IMR-90 (cell line): ENCODE measurements at regions not wholly inside any gene's neighbourhood (a gene's known extent, or its start where the extent isn't known, plus 50 kb on each side); places are given as distances from the start of the nearest gene placed in this dataset.

Experiments
- BHLHE40 ChIP-seq: fragments of 150-350 bp; IDR thresholded peaks from 2 replicates; pipeline ENCODE4 v1.6.1; 2016; ENCODE audit warnings: mild to moderate bottlenecking, low read depth, low read length
- CEBPB ChIP-seq: IDR thresholded peaks from 2 replicates; pipeline ENCODE4 v1.6.1; 2012; ENCODE audit warnings: low read depth, low read length, improper control_type of control experiment
- CHD1 ChIP-seq: IDR thresholded peaks from 2 replicates; pipeline ENCODE4 v1.6.1; 2012; ENCODE audit warnings: low read depth, low read length, improper control_type of control experiment
- CTCF ChIP-seq: conservative IDR thresholded peaks from 2 replicates; pipeline ENCODE4 v1.5.1; 2012; ENCODE audit warnings: mild to moderate bottlenecking, low read depth, low read length, improper control_type of control experiment
- ELK1 ChIP-seq: fragments of 150-350 bp; IDR thresholded peaks from 2 replicates; pipeline ENCODE4 v1.6.1; 2016; ENCODE audit warnings: low read depth, mild to moderate bottlenecking, low read length, moderate library complexity, borderline replicate concordance
- FOS ChIP-seq: fragments of 150-350 bp; IDR thresholded peaks from 2 replicates; pipeline ENCODE4 v1.6.1; 2016; ENCODE audit warnings: low read depth, low read length
- MAZ ChIP-seq: IDR thresholded peaks from 2 replicates; pipeline ENCODE4 v1.6.1; 2012; ENCODE audit warnings: low read depth, mild to moderate bottlenecking, low read length, improper control_type of control experiment, moderate library complexity, borderline replicate concordance
- MXI1 ChIP-seq: IDR thresholded peaks from 2 replicates; pipeline ENCODE4 v1.6.1; 2012; ENCODE audit warnings: low read depth, mild to moderate bottlenecking, low read length, moderate library complexity, borderline replicate concordance
- POLR2A ChIP-seq: IDR thresholded peaks from 2 replicates; pipeline ENCODE4 v1.6.1; 2012; ENCODE audit warnings: mild to moderate bottlenecking, low read depth, low read length
- RAD21 ChIP-seq: IDR thresholded peaks from 2 replicates; pipeline ENCODE4 v1.6.1; 2012; ENCODE audit warnings: low read length, improper control_type of control experiment
- RCOR1 ChIP-seq: IDR thresholded peaks from 2 replicates; pipeline ENCODE4 v1.6.1; 2012; ENCODE audit warnings: mild to moderate bottlenecking, low read length, improper control_type of control experiment; ENCODE audit not compliant: insufficient replicate concordance
- USF2 ChIP-seq: fragments of 150-350 bp; IDR thresholded peaks from 2 replicates; pipeline ENCODE4 v1.6.1; 2017; ENCODE audit warnings: mild to moderate bottlenecking, antibody characterized with exemption, low read length, low read depth

GRCh38 chr1:101509370-101509769 is 272.6 kb downstream of the S1PR1 start:
- no peak for TF ChIP-seq FOS
- no peak for TF ChIP-seq CTCF
- TF ChIP-seq POLR2A, result no peak
- TF ChIP-seq MAZ, result no peak
- no peak for TF ChIP-seq CHD1
- TF ChIP-seq RAD21, result no peak
- TF ChIP-seq CEBPB, result no peak
- no peak for TF ChIP-seq USF2
- no peak for TF ChIP-seq MXI1
- TF ChIP-seq BHLHE40, result no peak
- TF ChIP-seq ELK1, result no peak
- no peak for TF ChIP-seq RCOR1
